Nephron (organoid): ENCODE measurements at regions not wholly inside any gene's neighbourhood (a gene's known extent, or its start where the extent isn't known, plus 50 kb on each side); places are given as distances from the start of the nearest gene placed in this dataset.

Source experiments
- H3K27ac Mint-ChIP-seq, 3 experiments: 2 replicates each; pipeline ENCODE4 v1.8.0; 2020; ENCODE audit warnings: mixed read lengths in 3 of 3, mild to moderate bottlenecking in 2 of 3, moderate library complexity in 1 of 3
- H3K27me3 Mint-ChIP-seq: 2 replicates; pipeline ENCODE4 v1.8.0; 2021; ENCODE audit warnings: low read depth, mild to moderate bottlenecking, moderate library complexity, mixed read lengths
- H3K36me3 Mint-ChIP-seq: 2 replicates; pipeline ENCODE4 v1.8.0; 2020; ENCODE audit warnings: low read depth, mixed read lengths
- H3K4me1 Mint-ChIP-seq: 2 replicates; pipeline ENCODE4 v1.8.0; 2020; ENCODE audit warnings: mixed read lengths
- H3K4me3 Mint-ChIP-seq, 3 experiments: 2 replicates each; pipeline ENCODE4 v1.8.0; 2020; ENCODE audit warnings: mild to moderate bottlenecking in 3 of 3, mixed read lengths in 3 of 3, moderate library complexity in 2 of 3
- H3K9me3 Mint-ChIP-seq: 2 replicates; pipeline ENCODE4 v1.8.0; 2020; ENCODE audit warnings: mixed read lengths
- TF ChIP-seq, protein P1 (sequence below), 3 experiments: fragments of 200-600 bp; sonication (generic); IDR thresholded peaks; one replicate each; pipeline ENCODE4 v1.5.0; 2021; ENCODE audit warnings: antibody characterized with exemption in 3 of 3; ENCODE audit not compliant: unreplicated experiment in 3 of 3

DNA sequence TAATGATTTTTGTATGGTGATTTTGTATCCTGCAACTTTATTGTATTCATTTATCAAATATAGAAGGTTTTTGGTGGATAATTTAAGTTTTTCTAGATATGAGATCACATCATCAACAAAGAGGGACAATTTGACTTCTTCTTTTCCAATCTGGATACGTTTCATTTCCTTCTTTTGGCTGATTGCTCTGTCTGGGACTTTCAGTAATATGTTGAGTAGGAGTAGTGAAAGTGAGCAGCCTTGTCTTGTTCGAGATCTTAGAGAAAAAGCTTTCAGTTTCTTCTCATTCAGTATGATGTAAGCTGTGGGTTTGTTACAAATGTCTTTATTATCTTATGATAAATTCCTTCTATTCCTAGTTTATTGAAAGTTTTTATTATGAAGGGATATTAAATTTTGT, 352.0 kb upstream of the DACH1 start:
- Mint-ChIP-seq H3K4me3 (no peak overlapping the region), H3K27ac (no peak overlapping the region), H3K36me3 (no peaks in the 10 kb centered on the region), H3K9me3 (peaks cover 4% of the 10 kb centered on the region), H3K4me1 (no peaks in the 10 kb centered on the region), H3K27me3 (no peaks in the 10 kb centered on the region)
- TF ChIP-seq, protein P1, sequence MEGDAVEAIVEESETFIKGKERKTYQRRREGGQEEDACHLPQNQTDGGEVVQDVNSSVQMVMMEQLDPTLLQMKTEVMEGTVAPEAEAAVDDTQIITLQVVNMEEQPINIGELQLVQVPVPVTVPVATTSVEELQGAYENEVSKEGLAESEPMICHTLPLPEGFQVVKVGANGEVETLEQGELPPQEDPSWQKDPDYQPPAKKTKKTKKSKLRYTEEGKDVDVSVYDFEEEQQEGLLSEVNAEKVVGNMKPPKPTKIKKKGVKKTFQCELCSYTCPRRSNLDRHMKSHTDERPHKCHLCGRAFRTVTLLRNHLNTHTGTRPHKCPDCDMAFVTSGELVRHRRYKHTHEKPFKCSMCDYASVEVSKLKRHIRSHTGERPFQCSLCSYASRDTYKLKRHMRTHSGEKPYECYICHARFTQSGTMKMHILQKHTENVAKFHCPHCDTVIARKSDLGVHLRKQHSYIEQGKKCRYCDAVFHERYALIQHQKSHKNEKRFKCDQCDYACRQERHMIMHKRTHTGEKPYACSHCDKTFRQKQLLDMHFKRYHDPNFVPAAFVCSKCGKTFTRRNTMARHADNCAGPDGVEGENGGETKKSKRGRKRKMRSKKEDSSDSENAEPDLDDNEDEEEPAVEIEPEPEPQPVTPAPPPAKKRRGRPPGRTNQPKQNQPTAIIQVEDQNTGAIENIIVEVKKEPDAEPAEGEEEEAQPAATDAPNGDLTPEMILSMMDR (IDR thresholded peaks at IDR 0.05; ENCODE audit: unreplicated experiment in 3 of 3), result no peak

DNA sequence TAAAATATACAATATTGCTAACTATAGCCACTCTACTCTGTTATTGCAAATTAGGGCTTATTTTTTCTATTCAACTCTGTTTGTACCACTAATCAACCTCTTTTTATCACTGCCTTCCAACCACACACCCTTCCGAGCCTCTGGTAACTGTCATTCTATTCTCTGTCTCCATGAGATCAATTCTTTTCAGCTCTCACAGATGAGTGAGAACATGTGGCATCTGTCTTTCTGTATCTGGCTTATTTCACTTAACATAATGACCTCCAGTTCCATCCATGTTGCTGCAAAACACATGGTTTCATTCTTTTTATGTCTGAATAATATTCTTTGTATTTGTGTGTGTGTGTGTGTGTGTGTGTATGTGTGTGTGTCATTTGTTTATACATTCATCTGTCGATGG, 350.1 kb upstream of the DACH1 start:
- TF ChIP-seq, protein P1 (IDR thresholded peaks at IDR 0.05; ENCODE audit: unreplicated experiment in 3 of 3), result no peak
- no peaks in the 10 kb centered on the region for H3K27me3 Mint-ChIP-seq
- H3K9me3 Mint-ChIP-seq, result peaks cover 4% of the 10 kb centered on the region
- H3K4me3 Mint-ChIP-seq, result no peak overlapping the region
- H3K27ac Mint-ChIP-seq, result no peak overlapping the region
- no peaks in the 10 kb centered on the region for H3K4me1 Mint-ChIP-seq
- H3K36me3 Mint-ChIP-seq, result no peaks in the 10 kb centered on the region

DNA sequence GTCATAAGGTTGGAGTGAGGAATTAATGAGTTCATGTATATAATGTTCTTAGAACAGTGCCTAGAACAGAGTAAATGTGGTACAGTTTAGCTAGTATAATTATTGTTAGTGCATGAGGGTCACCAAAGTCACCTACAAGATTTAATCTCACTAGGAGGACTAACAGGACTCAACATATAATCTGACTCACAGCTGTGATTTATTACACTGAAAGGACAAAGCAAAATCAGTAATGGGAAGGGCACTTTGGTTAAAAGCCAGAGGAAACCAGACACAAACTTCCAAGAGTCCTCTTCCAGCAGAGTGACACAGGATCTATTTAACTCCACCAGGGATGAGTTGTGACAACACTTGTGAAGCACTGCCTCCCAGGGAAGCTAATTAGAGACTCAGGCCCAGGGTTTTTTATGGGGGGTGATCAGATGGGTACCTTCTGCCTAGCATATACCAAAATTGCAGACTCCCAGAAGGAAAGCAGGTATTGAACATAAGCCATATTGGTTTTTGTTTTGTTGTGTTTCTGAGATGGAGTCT, 341.2 kb upstream of the DACH1 start:
- H3K36me3 Mint-ChIP-seq, result no peaks in the 10 kb centered on the region
- H3K27me3 Mint-ChIP-seq, result no peaks in the 10 kb centered on the region
- no peak overlapping the region for H3K27ac Mint-ChIP-seq
- no peaks in the 10 kb centered on the region for H3K4me1 Mint-ChIP-seq
- no peak overlapping the region for H3K4me3 Mint-ChIP-seq
- TF ChIP-seq, protein P1 (IDR thresholded peaks at IDR 0.05; ENCODE audit: unreplicated experiment in 3 of 3), result no peak
- H3K9me3 Mint-ChIP-seq, result no peaks in the 10 kb centered on the region

DNA sequence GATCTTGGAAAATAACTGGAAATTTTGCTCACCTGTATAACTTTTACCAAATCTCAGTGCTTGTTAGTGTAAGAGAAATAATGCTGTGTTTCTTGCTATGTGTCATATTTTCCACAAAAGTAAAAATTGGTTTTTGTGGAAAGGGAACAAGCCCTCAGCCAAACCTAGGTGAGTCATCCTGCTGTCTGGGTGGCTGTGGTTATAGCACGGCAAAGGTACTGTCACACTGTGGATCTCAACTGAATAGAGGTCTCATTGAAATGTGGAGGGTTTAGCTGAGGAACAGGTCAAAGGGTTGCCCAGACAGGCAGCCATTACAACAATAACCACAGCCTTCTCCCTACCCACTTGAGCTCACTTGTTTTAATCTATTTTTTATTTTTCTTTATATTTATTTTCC, 338.8 kb upstream of the DACH1 start:
- no peaks in the 10 kb centered on the region for H3K4me1 Mint-ChIP-seq
- H3K9me3 Mint-ChIP-seq, result no peaks in the 10 kb centered on the region
- H3K4me3 Mint-ChIP-seq, result no peak overlapping the region
- TF ChIP-seq, protein P1 (IDR thresholded peaks at IDR 0.05; ENCODE audit: unreplicated experiment in 3 of 3), result no peak
- H3K27me3 Mint-ChIP-seq, result no peaks in the 10 kb centered on the region
- H3K27ac Mint-ChIP-seq, result no peak overlapping the region
- no peaks in the 10 kb centered on the region for H3K36me3 Mint-ChIP-seq

DNA sequence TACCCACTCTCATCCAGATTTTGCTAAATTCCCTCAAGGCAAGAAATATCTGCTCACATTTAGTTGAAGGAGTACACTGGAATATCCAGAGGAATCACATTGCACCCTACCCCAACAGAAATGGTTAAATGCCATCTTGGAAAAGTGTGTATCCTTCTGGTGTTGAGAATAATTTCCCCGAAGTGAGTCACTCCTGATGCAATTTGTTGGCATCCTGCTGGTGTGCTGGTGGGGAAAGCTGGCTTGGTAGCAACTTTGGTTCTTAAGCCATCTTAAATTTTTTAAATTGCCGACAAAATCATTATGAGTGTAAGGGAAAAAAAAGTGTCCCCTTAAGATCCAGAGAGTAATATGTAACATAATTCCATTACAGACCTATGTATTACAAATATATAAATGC, 337.3 kb upstream of the DACH1 start:
- H3K27me3 Mint-ChIP-seq, result no peaks in the 10 kb centered on the region
- TF ChIP-seq, protein P1 (IDR thresholded peaks at IDR 0.05; ENCODE audit: unreplicated experiment in 3 of 3), result no peak
- H3K9me3 Mint-ChIP-seq, result no peaks in the 10 kb centered on the region
- H3K36me3 Mint-ChIP-seq, result no peaks in the 10 kb centered on the region
- no peak overlapping the region for H3K27ac Mint-ChIP-seq
- H3K4me1 Mint-ChIP-seq, result no peaks in the 10 kb centered on the region
- no peak overlapping the region for H3K4me3 Mint-ChIP-seq

DNA sequence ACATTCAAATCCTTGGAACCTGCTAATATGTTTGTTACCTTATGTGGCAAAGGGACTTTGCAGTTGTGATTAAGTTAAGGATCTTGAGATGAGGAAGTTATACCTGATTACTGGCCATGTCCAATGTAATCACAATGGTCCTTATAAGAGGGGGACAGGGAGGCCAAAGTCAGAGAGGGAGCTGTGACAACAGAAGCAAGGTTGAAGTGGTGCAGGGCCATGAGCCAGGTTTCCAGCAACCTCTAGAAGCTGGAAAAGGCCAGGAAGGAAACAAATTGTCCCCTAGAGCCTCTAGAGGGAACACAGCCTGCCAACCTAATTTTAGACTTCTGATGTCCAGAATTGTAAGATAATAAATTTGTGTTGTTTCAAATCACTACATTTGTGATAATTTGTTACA, 334.7 kb upstream of the DACH1 start:
- Mint-ChIP-seq H3K9me3 (no peaks in the 10 kb centered on the region), H3K4me3 (no peak overlapping the region), H3K36me3 (no peaks in the 10 kb centered on the region), H3K4me1 (no peaks in the 10 kb centered on the region), H3K27ac (no peak overlapping the region), H3K27me3 (peaks cover 5% of the 10 kb centered on the region)
- TF ChIP-seq, protein P1 (IDR thresholded peaks at IDR 0.05; ENCODE audit: unreplicated experiment in 3 of 3), result no peak
